ENCODE measurements at regions not wholly inside any gene's neighbourhood (a gene's known extent, or its start where the extent isn't known, plus 50 kb on each side); places are given as distances from the start of the nearest gene placed in this dataset.

GRCh38 chr9:85136987-85137386 is 467.5 kb downstream of the NTRK2 start:
- TF ChIP-seq CTCF (conservative IDR thresholded peaks at IDR 0.05; ENCODE audit: low read length) (no peak), EZH2phosphoT487 (IDR thresholded peaks at IDR 0.05; ENCODE audit: borderline replicate concordance) (no peak)

Measured in Loucy (cell line).